Thyroid gland (tissue), 4 donors: ENCODE measurements at regions not wholly inside any gene's neighbourhood (a gene's known extent, or its start where the extent isn't known, plus 50 kb on each side); places are given as distances from the start of the nearest gene placed in this dataset.

Experiments
- DNase-seq, 2 donors: peaks; one replicate each; pipeline ENCODE4 v3.0.0-alpha.2; 2019
- H3K27ac ChIP-seq, 3 donors: fragments of 200-600 bp; sonication (generic); 1 replicate in 2 of 3; 2 replicates in 1 of 3; pipeline ENCODE4 v1.5.1; 2016 to 2019; ENCODE audit warnings: mild to moderate bottlenecking in 1 of 3, moderate library complexity in 1 of 3
- H3K27me3 ChIP-seq: fragments of 200-600 bp; sonication (generic); one replicate; pipeline ENCODE4 v1.5.1; 2019
- H3K36me3 ChIP-seq, 2 donors: fragments of 200-600 bp; sonication (generic); one replicate each; pipeline ENCODE4 v1.5.1; 2016 to 2019
- H3K4me1 ChIP-seq, 2 donors: fragments of 200-600 bp; sonication (generic); one replicate each; pipeline ENCODE4 v1.5.1; 2017 to 2019
- H3K4me3 ChIP-seq, 3 donors: fragments of 200-600 bp; sonication (generic); replicated peaks in 1 of 3; 1 replicate in 2 of 3; 2 replicates in 1 of 3; pipeline ENCODE4 v1.5.1; 2016; ENCODE audit warnings: mild to moderate bottlenecking in 1 of 3
- H3K9me3 ChIP-seq: fragments of 200-600 bp; sonication (generic); one replicate; pipeline ENCODE4 v1.5.1; 2017
- POLR2A ChIP-seq, 2 donors: fragments of 450-650 bp; IDR thresholded peaks; one replicate each; pipeline ENCODE4 v1.6.1; 2017; ENCODE audit warnings: antibody characterized with exemption in 2 of 2, mild to moderate bottlenecking in 2 of 2, moderate library complexity in 1 of 2
- WGBS, 2 donors: methylation state at CpG; one replicate each; pipeline ENCODE4 v1.1.5; 2017; 5-methylcytosine and 5-hydroxymethylcytosine counted together
- intact Hi-C: fragments of 100-400 bp; cut with DNase I; formaldehyde crosslinking; loops from one replicate; pipeline ENCODE4 v1.15.1; 2023
- TF ChIP-seq, protein P1 (sequence below), 6 experiments: fragments of 200-600 bp in 3 of 6; fragments of 450-650 bp in 3 of 6; sonication (generic) in 3 of 6; IDR thresholded peaks; one replicate each; pipeline ENCODE4 v1.5.1; 2016 to 2019; ENCODE audit warnings: antibody characterized with exemption in 6 of 6, mild to moderate bottlenecking in 2 of 6, inconsistent platforms in 1 of 6, moderate library complexity in 1 of 6

DNA sequence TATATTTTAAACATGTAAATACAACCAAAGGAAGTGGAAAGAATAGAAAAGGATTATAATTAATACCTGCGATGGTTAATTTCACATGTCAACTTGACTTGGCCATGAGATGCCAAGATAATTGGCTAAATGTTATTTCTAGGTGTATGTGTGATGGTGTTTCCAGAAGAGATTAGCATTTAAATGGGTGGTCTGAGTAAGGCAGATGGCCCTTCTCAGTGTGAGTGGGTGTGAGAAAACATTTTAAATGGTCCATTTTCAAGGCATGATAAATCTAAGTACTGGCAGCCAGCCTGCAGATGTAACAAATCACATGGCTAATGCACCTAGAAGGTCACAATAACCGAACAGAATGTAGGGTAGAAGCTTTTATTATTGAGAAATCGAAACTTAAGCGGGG is 99.6 kb upstream of the CDH7 start:
- TF ChIP-seq, protein P1, sequence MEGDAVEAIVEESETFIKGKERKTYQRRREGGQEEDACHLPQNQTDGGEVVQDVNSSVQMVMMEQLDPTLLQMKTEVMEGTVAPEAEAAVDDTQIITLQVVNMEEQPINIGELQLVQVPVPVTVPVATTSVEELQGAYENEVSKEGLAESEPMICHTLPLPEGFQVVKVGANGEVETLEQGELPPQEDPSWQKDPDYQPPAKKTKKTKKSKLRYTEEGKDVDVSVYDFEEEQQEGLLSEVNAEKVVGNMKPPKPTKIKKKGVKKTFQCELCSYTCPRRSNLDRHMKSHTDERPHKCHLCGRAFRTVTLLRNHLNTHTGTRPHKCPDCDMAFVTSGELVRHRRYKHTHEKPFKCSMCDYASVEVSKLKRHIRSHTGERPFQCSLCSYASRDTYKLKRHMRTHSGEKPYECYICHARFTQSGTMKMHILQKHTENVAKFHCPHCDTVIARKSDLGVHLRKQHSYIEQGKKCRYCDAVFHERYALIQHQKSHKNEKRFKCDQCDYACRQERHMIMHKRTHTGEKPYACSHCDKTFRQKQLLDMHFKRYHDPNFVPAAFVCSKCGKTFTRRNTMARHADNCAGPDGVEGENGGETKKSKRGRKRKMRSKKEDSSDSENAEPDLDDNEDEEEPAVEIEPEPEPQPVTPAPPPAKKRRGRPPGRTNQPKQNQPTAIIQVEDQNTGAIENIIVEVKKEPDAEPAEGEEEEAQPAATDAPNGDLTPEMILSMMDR (IDR thresholded peaks at IDR 0.05), result no peak
- no peak for TF ChIP-seq POLR2A (IDR thresholded peaks at IDR 0.05)
- no peaks in the 10 kb centered on the region for H3K27me3 ChIP-seq
- H3K4me3 ChIP-seq, result no peak overlapping the region
- H3K27ac ChIP-seq, result no peak overlapping the region
- DNase-seq, result no peak
- intact Hi-C loops, result no loop called here
- no peaks in the 10 kb centered on the region for H3K4me1 ChIP-seq
- H3K9me3 ChIP-seq, result no peaks in the 10 kb centered on the region
- 78 to 83% methylated on average over 4 of the region's 4 CpGs for WGBS, 2 donors
- no peaks in the 10 kb centered on the region for H3K36me3 ChIP-seq

GRCh38 chr18:65632236-65632635 is 118.6 kb upstream of the CDH7 start:
- 71% methylated on average over 2 of the region's 2 CpGs for WGBS, 2 donors
- H3K4me1 ChIP-seq, result no peaks in the 10 kb centered on the region
- H3K36me3 ChIP-seq, result no peaks in the 10 kb centered on the region
- no peak for DNase-seq
- H3K4me3 ChIP-seq, result no peak overlapping the region
- TF ChIP-seq POLR2A (IDR thresholded peaks at IDR 0.05), result no peak
- TF ChIP-seq, protein P1 (IDR thresholded peaks at IDR 0.05), result no peak
- H3K27me3 ChIP-seq, result no peaks in the 10 kb centered on the region
- no peaks in the 10 kb centered on the region for H3K9me3 ChIP-seq
- no peak overlapping the region for H3K27ac ChIP-seq
- intact Hi-C loops, result no loop called here

DNA sequence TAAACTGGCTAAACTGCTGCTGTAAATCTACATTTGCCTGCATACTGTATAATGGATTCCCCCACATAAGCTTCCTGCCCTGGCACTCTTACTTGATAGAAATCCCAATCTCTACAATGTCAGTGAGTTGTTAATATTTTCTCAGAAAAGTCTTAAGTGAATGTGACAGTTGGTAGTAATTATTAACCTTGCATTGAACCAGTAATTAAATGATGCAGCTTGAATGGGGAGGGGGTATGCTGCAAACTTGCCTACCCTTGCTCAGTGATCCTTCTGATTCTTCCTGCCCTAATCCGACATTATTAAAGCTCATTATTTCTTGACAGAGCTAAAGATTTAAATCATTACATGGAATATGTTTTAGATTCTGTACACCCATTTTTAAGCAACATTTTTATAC is 119.0 kb upstream of the CDH7 start:
- 83 to 87% methylated on average over 1 of the region's 1 CpG for WGBS, 2 donors
- intact Hi-C loops, result no loop called here
- Histone ChIP-seq H3K4me1 (no peaks in the 10 kb centered on the region), H3K36me3 (no peaks in the 10 kb centered on the region), H3K27me3 (no peaks in the 10 kb centered on the region), H3K9me3 (no peaks in the 10 kb centered on the region), H3K4me3 (no peak overlapping the region), H3K27ac (no peak overlapping the region)
- TF ChIP-seq, protein P1 (IDR thresholded peaks at IDR 0.05), result no peak
- TF ChIP-seq POLR2A (IDR thresholded peaks at IDR 0.05), result no peak
- no peak for DNase-seq

GRCh38 chr18:65628390-65628789 is 122.4 kb upstream of the CDH7 start:
- H3K4me1 ChIP-seq, result no peaks in the 10 kb centered on the region
- no peaks in the 10 kb centered on the region for H3K36me3 ChIP-seq
- no peak for TF ChIP-seq POLR2A (IDR thresholded peaks at IDR 0.05)
- WGBS, 2 donors, result 85 to 92% methylated on average over 1 of the region's 1 CpG
- no peaks in the 10 kb centered on the region for H3K27me3 ChIP-seq
- no peak overlapping the region for H3K27ac ChIP-seq
- no peak overlapping the region for H3K4me3 ChIP-seq
- intact Hi-C loops, result no loop called here
- H3K9me3 ChIP-seq, result no peaks in the 10 kb centered on the region
- DNase-seq, result no peak

GRCh38 chr18:65623676-65624075 is 127.1 kb upstream of the CDH7 start:
- H3K27me3 ChIP-seq, result no peaks in the 10 kb centered on the region
- WGBS, 2 donors, result 64 to 75% methylated on average over 6 of the region's 6 CpGs
- intact Hi-C loops, result no loop called here

More at GRCh38 chr18:65623676-65624075, 127.1 kb upstream of the CDH7 start:
- no peaks in the 10 kb centered on the region for H3K9me3 ChIP-seq
- no peak overlapping the region for H3K27ac ChIP-seq
- no peaks in the 10 kb centered on the region for H3K4me1 ChIP-seq
- H3K36me3 ChIP-seq, result no peaks in the 10 kb centered on the region
- TF ChIP-seq, protein P1 (IDR thresholded peaks at IDR 0.05), result no peak
- TF ChIP-seq POLR2A (IDR thresholded peaks at IDR 0.05), result no peak
- no peak overlapping the region for H3K4me3 ChIP-seq
- no peak for DNase-seq
